HG03432 (cell line): ENCODE measurements at regions not wholly inside any gene's neighbourhood (a gene's known extent, or its start where the extent isn't known, plus 50 kb on each side); places are given as distances from the start of the nearest gene placed in this dataset.
"Not testable (repeated sequence)": the region's sequence is repeated elsewhere in the genome, so short reads cannot be mapped to it uniquely, and the experiment has no call there.

Experiments
- ATAC-seq: cut with Tn5 transposase; IDR thresholded peaks from one replicate; pipeline ENCODE4 v1.9.1; 2021; ENCODE audit warnings: mild to moderate bottlenecking, moderate library complexity; ENCODE audit not compliant: unreplicated experiment

- not testable (repeated sequence) for ATAC-seq
These were observed 156.5 kb upstream of the ZNF469 start for GRCh38 chr16:88226302-88226701.

DNA sequence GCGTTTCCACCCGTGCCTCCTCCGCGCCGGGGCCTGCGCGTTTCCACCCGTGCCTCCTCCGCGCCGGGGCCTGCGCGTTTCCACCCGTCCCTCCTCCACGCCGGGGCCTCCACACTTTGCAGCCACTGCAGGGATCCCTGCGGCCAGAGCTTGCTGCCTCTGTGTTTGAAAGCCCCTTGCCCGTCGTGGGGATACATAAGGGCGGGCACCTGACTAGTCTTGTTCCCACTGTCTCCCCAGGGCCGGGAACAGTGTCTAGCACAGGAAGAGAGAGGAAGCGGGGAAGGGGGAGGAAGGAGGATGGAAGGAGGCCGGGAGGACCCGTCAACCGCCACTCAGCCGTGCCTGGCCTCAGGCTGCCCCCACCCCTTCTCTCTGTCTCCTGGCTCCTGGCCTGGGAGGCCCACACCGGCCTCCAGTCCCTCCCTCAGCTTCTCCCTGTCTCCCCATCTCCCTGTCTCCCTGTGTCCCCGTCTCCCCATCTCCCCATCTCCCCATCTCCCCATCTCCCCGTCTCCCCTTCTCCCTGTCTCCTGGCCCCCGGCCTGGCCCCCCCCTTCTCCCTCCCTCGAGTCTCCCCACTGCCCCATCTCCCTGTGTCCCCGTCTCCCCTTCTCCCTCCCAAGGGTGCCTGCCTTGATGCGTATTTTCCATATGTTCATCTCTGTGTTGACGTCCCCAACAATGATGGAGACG, 155.6 kb upstream of the ZNF469 start:
- ATAC-seq = not testable (repeated sequence)

DNA sequence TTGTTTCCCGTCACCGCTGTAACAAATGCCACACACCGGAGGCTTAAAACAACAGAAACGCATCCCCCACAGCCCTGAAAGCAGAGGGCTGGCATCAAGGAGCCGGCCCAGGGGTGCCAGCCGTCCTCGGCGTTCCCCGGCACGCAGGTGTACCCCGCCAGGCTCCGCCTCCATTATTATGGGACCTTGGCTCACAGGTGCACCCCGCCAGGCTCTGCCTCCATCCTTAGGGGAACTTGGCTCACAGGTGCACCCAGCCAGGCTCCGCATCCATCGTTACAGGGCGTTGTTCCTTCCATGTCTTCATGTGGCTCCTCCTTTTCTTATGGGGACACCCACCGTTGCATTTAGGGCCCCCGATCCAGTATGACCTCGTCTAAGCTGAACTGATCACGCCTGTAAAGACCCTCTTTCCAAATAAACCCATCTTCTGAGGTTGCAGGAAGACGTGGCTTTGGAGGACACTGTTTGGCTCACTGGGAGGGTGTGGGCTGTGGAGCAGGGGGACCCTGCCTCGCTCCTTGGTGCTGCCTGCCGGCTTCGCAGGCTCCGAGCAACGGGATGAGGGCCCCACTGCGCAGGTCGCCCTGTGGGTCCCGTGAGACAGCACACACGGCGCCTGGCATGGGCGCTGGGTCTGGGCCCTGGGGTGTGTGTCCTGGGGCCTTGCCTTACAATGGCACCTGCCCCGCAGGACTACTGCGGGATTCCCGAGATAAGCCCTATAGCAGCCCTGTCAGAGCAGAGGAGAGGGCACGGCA, 154.9 kb upstream of the ZNF469 start:
- ATAC-seq = not testable (repeated sequence)

GRCh38 chr16:88228751-88229150, 154.0 kb upstream of the ZNF469 start:
- ATAC-seq = not testable (repeated sequence)

DNA sequence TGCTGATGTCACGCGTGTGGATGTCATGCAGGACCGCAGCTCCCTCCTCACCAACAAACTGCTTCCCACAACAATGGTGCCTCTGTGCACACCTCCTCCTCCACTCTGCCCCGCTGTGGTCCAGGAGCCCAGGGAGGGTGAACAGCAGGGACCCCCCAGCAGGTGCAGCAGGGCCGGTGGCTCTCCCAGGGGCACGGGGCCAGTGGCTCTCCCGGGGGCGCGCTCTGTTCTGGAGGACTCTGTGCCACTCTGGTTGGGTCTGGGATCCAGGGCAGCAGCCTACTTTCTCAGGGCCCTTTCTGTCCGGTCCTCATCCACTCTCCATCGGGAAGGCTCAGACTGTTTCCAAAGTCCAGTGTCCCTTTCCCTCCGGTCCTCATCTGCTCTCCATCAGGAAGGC, 153.0 kb upstream of the ZNF469 start:
- ATAC-seq = not testable (repeated sequence)

GRCh38 chr16:88230276-88230966, 152.3 kb upstream of the ZNF469 start:
- ATAC-seq = not testable (repeated sequence)

GRCh38 chr16:88230967-88231615, 151.7 kb upstream of the ZNF469 start:
- not testable (repeated sequence) for ATAC-seq

DNA sequence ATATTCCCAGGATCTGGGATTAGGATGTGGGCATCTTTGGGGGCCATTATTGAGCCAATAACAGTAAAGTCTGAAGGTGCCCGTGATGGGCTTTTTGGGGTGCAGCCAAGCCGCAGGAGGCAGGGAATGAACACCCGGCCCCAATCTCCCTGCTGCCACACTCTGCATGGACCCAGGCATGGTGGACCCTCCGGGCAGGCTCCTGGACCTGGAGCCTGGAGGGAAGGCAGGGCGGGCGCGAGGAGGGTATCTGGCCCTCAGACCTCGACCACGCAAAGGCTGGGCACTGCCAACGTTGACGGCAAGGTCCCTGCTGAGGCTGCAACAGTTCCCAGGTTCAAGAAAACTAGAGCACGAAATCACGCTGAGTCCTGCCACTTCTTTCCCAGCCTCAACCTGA, 150.9 kb upstream of the ZNF469 start:
- ATAC-seq = not testable (repeated sequence)

- not testable (repeated sequence) for ATAC-seq
These were observed 150.1 kb upstream of the ZNF469 start for GRCh38 chr16:88232401-88233258.

DNA sequence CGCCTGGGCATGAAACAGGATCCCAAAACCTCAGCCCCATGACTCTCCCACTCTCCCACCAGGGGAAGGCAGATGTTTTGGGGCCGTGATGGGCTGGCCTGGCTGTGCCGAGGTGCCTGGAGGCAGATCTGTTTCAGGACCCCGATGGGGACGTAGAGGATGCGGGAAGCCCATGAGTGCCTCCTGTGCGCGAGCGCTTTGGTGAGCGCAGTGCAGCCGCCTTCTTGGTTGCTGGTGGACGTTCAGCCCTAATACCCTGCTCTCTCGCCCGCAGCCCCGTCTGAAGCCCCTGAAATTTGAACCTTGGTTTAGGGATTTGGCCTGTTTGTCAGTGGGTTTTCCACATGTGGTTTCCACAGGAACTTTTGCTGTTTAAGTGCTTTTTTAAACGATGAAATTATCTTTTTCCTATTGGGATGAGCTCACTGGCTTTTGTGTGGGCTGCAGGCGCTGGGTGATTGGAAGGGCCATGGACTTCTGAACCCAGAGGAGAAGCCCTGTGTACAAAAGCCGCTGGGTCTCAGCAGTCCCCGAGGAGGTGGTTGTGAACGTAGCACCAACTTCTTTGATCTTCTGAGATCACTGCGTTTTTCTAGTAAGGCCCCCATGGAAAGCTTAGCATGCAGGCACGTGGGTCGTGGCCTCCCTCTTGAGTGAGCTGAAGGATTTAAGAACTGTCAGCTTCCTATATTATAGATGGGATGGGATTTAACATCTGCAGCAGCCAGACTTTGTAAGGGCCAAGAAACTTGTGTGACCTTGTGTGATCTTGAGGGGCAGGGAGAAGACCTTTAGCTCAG, 148.9 kb upstream of the ZNF469 start:
- not testable (repeated sequence) for ATAC-seq

GRCh38 chr16:88234421-88235271, 148.1 kb upstream of the ZNF469 start:
- not testable (repeated sequence) for ATAC-seq

DNA sequence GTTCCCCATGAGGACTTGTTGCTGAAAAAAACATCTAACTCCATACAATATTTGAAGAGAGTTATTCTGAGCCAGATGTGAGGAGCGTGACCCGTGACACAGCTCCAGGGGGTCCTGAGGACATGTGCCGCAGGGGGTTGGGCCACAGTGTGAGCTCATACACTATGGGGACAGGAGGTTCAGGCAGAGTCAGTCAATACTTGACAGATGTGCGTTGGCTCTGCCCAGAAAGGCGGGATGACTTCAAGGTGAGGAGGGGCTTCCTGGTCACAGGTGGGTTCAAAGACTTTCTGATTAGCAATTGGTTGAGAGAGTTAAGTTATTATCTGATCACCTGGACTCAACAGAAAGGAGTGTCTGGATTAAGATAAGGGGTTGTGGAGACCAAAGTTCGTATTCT, 147.1 kb upstream of the ZNF469 start:
- ATAC-seq = not testable (repeated sequence)

DNA sequence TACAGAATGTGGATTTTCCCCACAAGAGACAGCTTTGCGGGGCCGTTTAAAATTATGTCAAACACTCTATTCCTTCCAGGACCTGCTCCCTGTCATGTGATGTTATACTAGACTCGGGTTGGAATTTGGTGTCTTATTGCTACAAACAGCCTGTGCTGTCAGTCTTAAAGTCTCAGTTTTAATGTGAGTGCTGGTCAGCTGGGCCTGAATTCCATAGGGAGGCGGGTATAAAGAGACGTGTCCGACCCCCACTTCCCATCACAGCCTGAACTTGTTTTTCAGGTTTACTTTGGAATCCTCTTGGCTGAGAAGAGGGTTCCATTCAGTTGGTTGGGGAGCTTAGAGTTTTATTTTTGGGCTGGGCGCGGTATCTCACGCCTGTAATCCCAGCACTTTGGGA, 146.5 kb upstream of the ZNF469 start:
- ATAC-seq = not testable (repeated sequence)

GRCh38 chr16:88237314-88237713, 145.4 kb upstream of the ZNF469 start:
- ATAC-seq = not testable (repeated sequence)

DNA sequence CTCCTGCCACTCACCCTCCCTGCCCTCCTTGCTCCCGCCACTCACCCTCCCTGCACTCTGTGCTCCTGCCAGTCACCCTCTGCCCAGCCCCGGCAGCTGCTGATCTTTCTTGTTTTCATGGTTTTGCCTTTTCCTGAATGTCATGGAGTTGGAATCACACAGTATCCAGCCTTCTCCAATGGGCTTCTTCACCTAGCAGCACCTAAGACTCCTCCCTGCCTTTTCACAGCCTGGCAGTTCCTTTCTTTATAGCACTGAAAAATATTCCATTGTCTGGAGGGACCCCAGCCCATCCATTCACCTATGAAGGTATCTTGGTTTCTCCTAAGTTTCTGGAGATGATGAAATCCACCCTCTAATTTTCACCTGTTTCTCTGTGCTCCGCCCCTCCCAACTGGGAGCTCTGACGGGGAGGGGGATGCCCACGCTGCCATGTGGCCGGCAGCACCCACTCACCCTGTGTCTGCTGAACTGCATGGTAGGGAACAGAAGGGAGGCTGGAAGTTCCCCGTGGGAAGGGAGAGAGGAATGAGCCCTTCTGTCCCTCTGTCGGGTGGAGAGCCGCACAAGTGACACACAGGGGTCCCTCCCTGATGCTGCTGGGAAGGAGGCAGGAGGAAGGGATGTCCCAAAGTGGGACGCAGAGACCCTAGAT, 144.9 kb upstream of the ZNF469 start:
- not testable (repeated sequence) for ATAC-seq

GRCh38 chr16:88238732-88239274, 144.0 kb upstream of the ZNF469 start:
- peak; percentile 60 for ATAC-seq

DNA sequence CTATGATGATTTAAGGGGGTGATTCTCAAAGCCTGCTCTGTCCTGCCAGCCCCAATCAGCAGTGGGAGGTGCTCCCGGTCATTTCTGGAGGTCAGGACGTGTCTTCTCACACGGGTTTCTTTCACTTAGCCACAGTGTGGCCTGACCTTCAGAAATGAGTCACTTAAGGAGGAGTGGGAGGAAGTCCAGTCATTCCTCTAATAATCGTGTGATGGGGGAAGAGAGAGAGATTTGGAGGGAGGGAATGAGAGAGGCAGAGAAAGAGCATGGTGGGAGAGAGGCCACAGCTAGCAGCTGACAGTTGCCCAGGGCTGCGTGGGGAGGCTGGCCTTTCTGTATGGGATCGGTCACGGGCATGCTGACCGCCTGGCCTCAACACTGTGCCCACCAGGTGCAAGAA, 142.6 kb upstream of the ZNF469 start:
- ATAC-seq = not testable (repeated sequence)

GRCh38 chr16:88240776-88241175, 142.0 kb upstream of the ZNF469 start:
- ATAC-seq = not testable (repeated sequence)
